PC-9 (cell line): ENCODE measurements at regions not wholly inside any gene's neighbourhood (a gene's known extent, or its start where the extent isn't known, plus 50 kb on each side); places are given as distances from the start of the nearest gene placed in this dataset.
A peak's percentile ranks its signal among the peaks of the same experiment; 100 is the strongest.

ENCODE experiments used
- BruUV-seq: library from RNA; stranded (reverse); fragments of 400-500 nt; replicated peaks from 2 replicates; lab custom pipeline; 2021; lab: Mats Ljungman, UMichigan
- CTCF ChIA-PET: fragments of 300-600 bp; sonication (Branson Sonifier 250); formaldehyde crosslinking; loops from one replicate; lab custom pipeline; 2022; ENCODE audit warnings: antibody characterized with exemption; lab: Charles Lee
- POLR2A ChIA-PET: fragments of 300-600 bp; sonication (Branson Sonifier 250); formaldehyde crosslinking; loops from one replicate; lab custom pipeline; 2022; ENCODE audit warnings: antibody characterized with exemption; ENCODE audit not compliant: unreplicated experiment; lab: Charles Lee
- DNase-seq, 2 experiments: peaks; one replicate each; pipeline versions ENCODE4 v3.0.0 to v3.0.0-alpha.2; 2015 to 2022; ENCODE audit warnings: mixed read lengths in 1 of 2
- H2AFZ ChIP-seq: fragments of 200-600 bp; sonication (generic); 2 replicates; pipeline ENCODE4 v1.8.1; 2017; ENCODE audit warnings: antibody characterized with exemption
- H3F3A ChIP-seq: fragments of 200-600 bp; sonication (generic); 2 replicates; pipeline ENCODE4 v1.8.1; 2017; ENCODE audit warnings: antibody characterized with exemption, mild to moderate bottlenecking, low read depth; ENCODE audit not compliant: insufficient read depth
- H3K27ac ChIP-seq: fragments of 200-600 bp; sonication (generic); 2 replicates; pipeline ENCODE4 v1.6.1; 2016; ENCODE audit warnings: mixed run types
- H3K27me3 ChIP-seq: fragments of 200-600 bp; sonication (generic); 2 replicates; pipeline ENCODE4 v1.6.1; 2016; ENCODE audit warnings: low read depth, mixed run types; ENCODE audit not compliant: insufficient read depth
- H3K36me3 ChIP-seq: fragments of 200-600 bp; sonication (generic); 2 replicates; pipeline ENCODE4 v1.6.1; 2016; ENCODE audit warnings: low read depth, mixed run types
- H3K4me1 ChIP-seq: fragments of 200-600 bp; sonication (generic); replicated peaks from 2 replicates; pipeline ENCODE4 v1.6.1; 2016; ENCODE audit warnings: mixed run types; ENCODE audit not compliant: insufficient read depth
- H3K4me2 ChIP-seq: fragments of 200-600 bp; sonication (generic); 2 replicates; pipeline ENCODE4 v1.6.1; 2017; ENCODE audit warnings: mixed run types
- H3K4me3 ChIP-seq: fragments of 200-600 bp; sonication (generic); 2 replicates; pipeline ENCODE4 v1.6.1; 2016; ENCODE audit warnings: mixed run types
- H3K79me2 ChIP-seq: fragments of 200-600 bp; sonication (generic); 2 replicates; pipeline ENCODE4 v1.6.1; 2017; ENCODE audit warnings: low read depth, mixed run types
- H3K9me2 ChIP-seq: fragments of 200-600 bp; sonication (generic); 2 replicates; pipeline ENCODE4 v1.8.1; 2017; ENCODE audit warnings: mild to moderate bottlenecking; ENCODE audit not compliant: insufficient read depth
- H3K9me3 ChIP-seq: fragments of 200-600 bp; sonication (generic); 2 replicates; pipeline ENCODE4 v1.8.1; 2016; ENCODE audit warnings: low read depth; ENCODE audit not compliant: insufficient read depth
- H4K20me1 ChIP-seq: fragments of 200-600 bp; sonication (generic); 2 replicates; pipeline ENCODE4 v1.8.1; 2017; ENCODE audit not compliant: insufficient read depth
- CTCF ChIP-seq: fragments of 200-600 bp; sonication (generic); conservative IDR thresholded peaks from 2 replicates; pipeline ENCODE4 v1.6.1; 2017; ENCODE audit warnings: mixed run types, antibody characterized with exemption, mild to moderate bottlenecking, moderate library complexity
- EZH2 ChIP-seq: fragments of 200-600 bp; sonication (generic); IDR thresholded peaks from 2 replicates; pipeline ENCODE4 v1.8.0; 2017; ENCODE audit warnings: antibody characterized with exemption, low read depth
- intact Hi-C: fragments of 100-400 bp; cut with micrococcal nuclease; formaldehyde crosslinking; loops from one replicate; pipeline ENCODE4 v1.10.0; 2022; ENCODE audit not compliant: unreplicated experiment

- ChIA-PET POLR2A (no interaction called here), CTCF (no interaction called here)
- Histone ChIP-seq H3K79me2 (no peaks in the 10 kb centered on the region), H3K4me2 (no peak overlapping the region), H3K36me3 (no peaks in the 10 kb centered on the region), H3F3A (no peaks in the 10 kb centered on the region), H2AFZ (no peak overlapping the region), H3K27me3 (peaks cover 71% of the 10 kb centered on the region), H3K4me1 (no peaks in the 10 kb centered on the region), H4K20me1 (no peaks in the 10 kb centered on the region), H3K27ac (no peak overlapping the region), H3K4me3 (no peak overlapping the region), H3K9me3 (no peaks in the 10 kb centered on the region), H3K9me2 (no peaks in the 10 kb centered on the region; the same call in 1 of the 2 replicates)
- no TSS peak for BruUV-seq
- DNase-seq, result no peak
- intact Hi-C loops, result no loop called here
- TF ChIP-seq CTCF, result no peak
- no peak for TF ChIP-seq EZH2
Measured at GRCh38 chr20:5410470-5410869, 93.7 kb upstream of the PROKR2 start.

- Histone ChIP-seq H3K36me3 (no peaks in the 10 kb centered on the region), H3K4me1 (no peaks in the 10 kb centered on the region), H2AFZ (no peak overlapping the region), H3K79me2 (no peaks in the 10 kb centered on the region), H3K9me3 (no peaks in the 10 kb centered on the region), H3K4me3 (no peak overlapping the region), H3K9me2 (no peaks in the 10 kb centered on the region), H3K4me2 (no peak overlapping the region), H3K27me3 (peaks cover 6% of the 10 kb centered on the region), H4K20me1 (no peaks in the 10 kb centered on the region), H3K27ac (no peak overlapping the region), H3F3A (no peaks in the 10 kb centered on the region)
- ChIA-PET CTCF (no interaction called here), POLR2A (no interaction called here)
- BruUV-seq, result no TSS peak
- intact Hi-C loops, result no loop called here
- TF ChIP-seq EZH2 (no peak), CTCF (peak; percentile 70)
- DNase-seq, result peak in 1 of 2 experiments; percentile 17
Measured at GRCh38 chr20:5402903-5403531, 86.3 kb upstream of the PROKR2 start.

GRCh38 chr20:5401277-5401875, 84.6 kb upstream of the PROKR2 start:
- CTCF ChIA-PET, result interaction anchor here (0.6 kb wide), 1 partner anchor 100 kb away, joined by 4 read pairs; no protein-coding TSS in a partner anchor
- H3K27me3 ChIP-seq, result peaks cover 10% of the 10 kb centered on the region
- no peaks in the 10 kb centered on the region for H3F3A ChIP-seq
- DNase-seq, result no peak
- no peak overlapping the region for H3K4me2 ChIP-seq
- no peaks in the 10 kb centered on the region for H3K4me1 ChIP-seq
- H3K4me3 ChIP-seq, result no peak overlapping the region
- intact Hi-C loops, result no loop called here
- BruUV-seq, result no TSS peak
- H3K9me2 ChIP-seq, result no peaks in the 10 kb centered on the region
- no peak overlapping the region for H2AFZ ChIP-seq
- H4K20me1 ChIP-seq, result no peaks in the 10 kb centered on the region
- H3K79me2 ChIP-seq, result no peaks in the 10 kb centered on the region
- POLR2A ChIA-PET, result no interaction called here
- no peaks in the 10 kb centered on the region for H3K36me3 ChIP-seq
- H3K9me3 ChIP-seq, result no peaks in the 10 kb centered on the region
- H3K27ac ChIP-seq, result no peak overlapping the region
- TF ChIP-seq CTCF, result no peak
- no peak for TF ChIP-seq EZH2
